ENCODE measurements at regions not wholly inside any gene's neighbourhood (a gene's known extent, or its start where the extent isn't known, plus 50 kb on each side); places are given as distances from the start of the nearest gene placed in this dataset.

- TF ChIP-seq, protein P1, sequence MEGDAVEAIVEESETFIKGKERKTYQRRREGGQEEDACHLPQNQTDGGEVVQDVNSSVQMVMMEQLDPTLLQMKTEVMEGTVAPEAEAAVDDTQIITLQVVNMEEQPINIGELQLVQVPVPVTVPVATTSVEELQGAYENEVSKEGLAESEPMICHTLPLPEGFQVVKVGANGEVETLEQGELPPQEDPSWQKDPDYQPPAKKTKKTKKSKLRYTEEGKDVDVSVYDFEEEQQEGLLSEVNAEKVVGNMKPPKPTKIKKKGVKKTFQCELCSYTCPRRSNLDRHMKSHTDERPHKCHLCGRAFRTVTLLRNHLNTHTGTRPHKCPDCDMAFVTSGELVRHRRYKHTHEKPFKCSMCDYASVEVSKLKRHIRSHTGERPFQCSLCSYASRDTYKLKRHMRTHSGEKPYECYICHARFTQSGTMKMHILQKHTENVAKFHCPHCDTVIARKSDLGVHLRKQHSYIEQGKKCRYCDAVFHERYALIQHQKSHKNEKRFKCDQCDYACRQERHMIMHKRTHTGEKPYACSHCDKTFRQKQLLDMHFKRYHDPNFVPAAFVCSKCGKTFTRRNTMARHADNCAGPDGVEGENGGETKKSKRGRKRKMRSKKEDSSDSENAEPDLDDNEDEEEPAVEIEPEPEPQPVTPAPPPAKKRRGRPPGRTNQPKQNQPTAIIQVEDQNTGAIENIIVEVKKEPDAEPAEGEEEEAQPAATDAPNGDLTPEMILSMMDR (IDR thresholded peaks at IDR 0.05): no peak
- TF ChIP-seq POLR2AphosphoS5 (IDR thresholded peaks at IDR 0.05; ENCODE audit: insufficient read depth in 1 of 2, low read depth in 1 of 2): no peak
Observed at GRCh38 chr15:38748710-38749109, 184.1 kb upstream of the RASGRP1 start.

Data from vagina (tissue), 2 donors.